ENCODE measurements at regions not wholly inside any gene's neighbourhood (a gene's known extent, or its start where the extent isn't known, plus 50 kb on each side); places are given as distances from the start of the nearest gene placed in this dataset.

DNA sequence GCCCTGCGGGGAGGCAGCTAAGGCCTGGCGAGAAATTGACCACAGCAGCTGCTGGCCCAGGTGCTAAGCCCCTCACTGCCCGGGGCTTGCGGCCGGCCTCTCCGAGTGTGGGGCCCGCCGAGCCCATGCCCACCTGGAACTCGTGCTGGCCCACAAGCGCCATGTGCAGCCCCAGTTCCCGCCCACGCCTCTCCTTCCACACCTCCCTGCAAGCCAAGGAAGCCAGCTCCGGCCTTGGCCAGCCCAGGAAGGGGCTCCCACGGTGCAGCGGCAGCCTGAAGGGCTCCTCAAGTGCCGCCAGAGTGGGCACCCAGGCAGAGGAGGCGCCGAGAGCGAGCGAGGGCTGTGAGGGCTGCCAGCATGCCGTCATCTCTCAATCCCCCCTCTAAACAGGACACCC lies 304.6 kb upstream of the FAM98A start:
- Histone ChIP-seq H3K79me2 (ENCODE audit: control insufficient read depth, insufficient read depth, low read length, unreplicated experiment) (no peaks in the 10 kb centered on the region), H3K4me1 (ENCODE audit: control insufficient read depth, insufficient read depth, low read length, unreplicated experiment) (no peaks in the 10 kb centered on the region), H3K27ac (ENCODE audit: low read depth, low read length) (no peak overlapping the region), H3K4me3 (ENCODE audit: low read depth, low read length) (no peak overlapping the region), H3K36me3 (ENCODE audit: insufficient read depth, low read length) (no peaks in the 10 kb centered on the region), H3K27me3 (ENCODE audit: insufficient read depth, low read length) (no peaks in the 10 kb centered on the region), H2AFZ (ENCODE audit: low read length, unreplicated experiment) (no peak overlapping the region)

DNA sequence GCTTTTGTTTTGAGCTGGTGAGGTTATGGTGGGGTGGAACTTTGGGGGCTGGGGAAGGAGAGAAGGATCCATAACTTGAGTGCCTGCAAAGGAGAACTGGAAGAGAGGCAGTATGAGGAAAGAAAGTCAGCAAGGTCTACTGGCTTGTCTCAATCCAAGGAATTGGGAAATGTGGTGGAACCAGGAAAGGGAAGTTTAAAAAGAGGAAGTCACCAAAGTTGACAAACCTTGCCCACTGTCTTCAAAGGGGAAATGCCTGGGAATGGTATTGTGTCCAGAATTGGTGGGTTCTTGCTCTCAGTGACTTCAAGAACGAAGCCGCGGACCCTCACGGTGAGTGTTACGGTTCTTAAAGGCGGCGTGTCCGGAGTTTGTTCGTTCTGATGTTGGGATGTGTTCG lies 304.1 kb upstream of the FAM98A start:
- Histone ChIP-seq H2AFZ (ENCODE audit: low read length, unreplicated experiment) (no peak overlapping the region), H3K27ac (ENCODE audit: low read depth, low read length) (no peak overlapping the region)

DNA sequence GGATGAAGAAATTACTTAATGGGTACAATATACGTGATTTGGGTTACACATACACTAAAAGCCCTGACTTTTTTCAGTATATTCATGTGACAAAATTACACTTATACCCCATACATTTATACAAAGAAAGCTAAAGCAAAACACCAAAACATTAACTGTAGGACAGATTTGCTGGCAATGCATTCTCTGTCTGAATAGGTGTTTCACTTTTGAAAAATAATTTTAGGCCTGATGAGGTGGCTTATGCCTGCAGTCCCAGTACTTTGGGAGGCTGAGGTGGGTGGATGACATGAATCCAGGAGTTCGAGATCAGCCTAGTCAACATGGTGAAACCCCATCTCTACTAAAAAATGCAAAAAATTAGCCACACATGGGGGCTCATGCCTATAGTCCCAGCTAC lies 301.5 kb upstream of the FAM98A start:
- Histone ChIP-seq H3K79me2 (ENCODE audit: control insufficient read depth, insufficient read depth, low read length, unreplicated experiment) (no peaks in the 10 kb centered on the region), H3K4me1 (ENCODE audit: control insufficient read depth, insufficient read depth, low read length, unreplicated experiment) (no peaks in the 10 kb centered on the region)

More for the DNA sequence above, 304.1 kb upstream of the FAM98A start:
- H3K79me2 ChIP-seq (ENCODE audit: control insufficient read depth, insufficient read depth, low read length, unreplicated experiment): no peaks in the 10 kb centered on the region
- no peaks in the 10 kb centered on the region for H3K4me1 ChIP-seq (ENCODE audit: control insufficient read depth, insufficient read depth, low read length, unreplicated experiment)
- H3K36me3 ChIP-seq (ENCODE audit: insufficient read depth, low read length): no peaks in the 10 kb centered on the region
- no peaks in the 10 kb centered on the region for H3K27me3 ChIP-seq (ENCODE audit: insufficient read depth, low read length)
- H3K4me3 ChIP-seq (ENCODE audit: low read depth, low read length): no peak overlapping the region

DNA sequence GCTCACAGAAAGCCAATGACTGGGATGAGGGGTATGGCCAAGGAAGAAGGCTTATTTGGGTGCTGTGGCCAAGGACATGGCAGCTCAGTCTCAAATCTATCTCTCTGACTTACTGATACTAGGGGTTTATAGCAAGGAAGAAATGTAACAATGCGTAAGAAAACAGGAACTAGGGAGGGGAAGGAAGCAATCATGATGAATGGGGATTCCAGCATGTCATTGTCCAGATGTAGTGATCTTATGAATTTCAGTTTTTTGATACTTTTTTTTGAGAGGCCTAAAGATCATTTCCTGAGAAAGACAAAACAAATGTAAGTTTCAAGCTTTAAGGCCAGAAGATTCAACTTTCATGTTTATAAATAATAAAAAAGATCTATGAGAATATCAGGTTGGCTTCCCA lies 298.6 kb upstream of the FAM98A start:
- Histone ChIP-seq H3K79me2 (ENCODE audit: control insufficient read depth, insufficient read depth, low read length, unreplicated experiment) (no peaks in the 10 kb centered on the region), H3K27me3 (ENCODE audit: insufficient read depth, low read length) (no peaks in the 10 kb centered on the region), H2AFZ (ENCODE audit: low read length, unreplicated experiment) (no peak overlapping the region), H3K36me3 (ENCODE audit: insufficient read depth, low read length) (no peaks in the 10 kb centered on the region), H3K27ac (ENCODE audit: low read depth, low read length) (no peak overlapping the region), H3K4me3 (ENCODE audit: low read depth, low read length) (no peak overlapping the region), H3K4me1 (ENCODE audit: control insufficient read depth, insufficient read depth, low read length, unreplicated experiment) (no peaks in the 10 kb centered on the region)

More for the DNA sequence above, 301.5 kb upstream of the FAM98A start:
- Histone ChIP-seq H3K4me3 (ENCODE audit: low read depth, low read length) (no peak overlapping the region), H3K27ac (ENCODE audit: low read depth, low read length) (no peak overlapping the region), H3K36me3 (ENCODE audit: insufficient read depth, low read length) (no peaks in the 10 kb centered on the region), H2AFZ (ENCODE audit: low read length, unreplicated experiment) (no peak overlapping the region), H3K27me3 (ENCODE audit: insufficient read depth, low read length) (no peaks in the 10 kb centered on the region)

DNA sequence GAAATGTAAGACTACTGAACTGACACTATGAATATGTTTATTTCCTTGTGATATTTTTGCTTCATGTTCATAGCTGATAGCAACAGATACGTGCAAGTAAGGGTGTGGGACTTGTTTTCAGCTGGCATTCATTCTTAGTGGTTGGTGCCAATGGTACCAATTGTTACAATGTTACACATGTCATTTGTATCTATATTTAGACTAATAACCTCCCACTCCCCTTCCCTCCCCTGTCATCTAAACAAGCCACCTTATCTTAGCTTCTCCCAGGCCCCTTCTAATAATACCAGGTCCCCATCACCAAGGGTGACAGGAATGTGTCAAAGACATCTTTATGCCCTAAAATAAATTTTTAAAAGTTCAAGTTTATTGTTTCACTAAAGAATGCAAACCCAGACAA lies 294.7 kb upstream of the FAM98A start:
- Histone ChIP-seq H3K36me3 (ENCODE audit: insufficient read depth, low read length) (no peaks in the 10 kb centered on the region), H3K79me2 (ENCODE audit: control insufficient read depth, insufficient read depth, low read length, unreplicated experiment) (no peaks in the 10 kb centered on the region)

DNA sequence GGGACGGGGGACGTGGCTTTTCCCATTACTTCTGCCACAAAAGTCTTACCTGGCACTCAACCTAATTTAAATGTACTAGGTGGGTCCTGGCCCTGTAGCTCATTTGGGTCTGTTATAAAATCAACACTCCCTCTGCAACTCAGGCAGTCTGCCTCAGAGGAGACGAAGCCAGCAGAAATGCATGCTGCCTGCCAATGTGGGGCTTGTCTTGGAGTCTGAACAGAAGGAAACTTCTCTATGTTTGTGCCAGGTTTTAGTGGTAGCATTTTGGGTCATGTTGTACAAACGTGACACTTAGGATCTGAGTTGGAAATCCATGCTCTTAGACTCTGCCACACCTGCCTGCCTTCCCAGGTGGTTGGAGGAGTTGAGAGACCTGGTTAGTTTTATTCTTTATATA lies 292.5 kb upstream of the FAM98A start:
- Histone ChIP-seq H3K36me3 (ENCODE audit: insufficient read depth, low read length) (no peaks in the 10 kb centered on the region), H3K79me2 (ENCODE audit: control insufficient read depth, insufficient read depth, low read length, unreplicated experiment) (no peaks in the 10 kb centered on the region), H2AFZ (ENCODE audit: low read length, unreplicated experiment) (no peak overlapping the region)

More for the DNA sequence above, 294.7 kb upstream of the FAM98A start:
- H2AFZ ChIP-seq (ENCODE audit: low read length, unreplicated experiment): no peak overlapping the region
- no peak overlapping the region for H3K27ac ChIP-seq (ENCODE audit: low read depth, low read length)
- H3K4me1 ChIP-seq (ENCODE audit: control insufficient read depth, insufficient read depth, low read length, unreplicated experiment): no peaks in the 10 kb centered on the region
- no peak overlapping the region for H3K4me3 ChIP-seq (ENCODE audit: low read depth, low read length)
- H3K27me3 ChIP-seq (ENCODE audit: insufficient read depth, low read length): no peaks in the 10 kb centered on the region

DNA sequence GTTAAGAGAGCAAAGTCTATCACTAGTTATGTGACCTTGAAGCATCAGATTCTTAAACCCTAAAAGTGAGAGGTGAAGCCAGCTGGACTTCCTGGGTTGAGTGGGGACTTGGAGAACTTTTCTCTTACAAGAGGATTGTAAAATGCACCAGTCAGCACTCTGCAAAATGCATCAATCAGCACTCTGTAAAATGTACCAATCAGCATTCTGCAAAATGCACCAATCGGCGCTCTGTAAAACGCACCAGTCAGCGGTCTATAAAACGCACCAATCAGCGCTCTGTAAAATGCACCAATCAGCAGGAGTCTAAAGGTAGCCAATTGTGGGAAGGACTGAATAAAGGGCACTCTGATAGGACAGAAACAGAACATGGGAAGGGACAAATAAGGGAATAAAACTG lies 291.6 kb upstream of the FAM98A start:
- Histone ChIP-seq H3K4me3 (ENCODE audit: low read depth, low read length) (no peak overlapping the region), H3K27me3 (ENCODE audit: insufficient read depth, low read length) (no peaks in the 10 kb centered on the region), H2AFZ (ENCODE audit: low read length, unreplicated experiment) (no peak overlapping the region), H3K27ac (ENCODE audit: low read depth, low read length) (no peak overlapping the region), H3K79me2 (ENCODE audit: control insufficient read depth, insufficient read depth, low read length, unreplicated experiment) (no peaks in the 10 kb centered on the region), H3K4me1 (ENCODE audit: control insufficient read depth, insufficient read depth, low read length, unreplicated experiment) (no peaks in the 10 kb centered on the region), H3K36me3 (ENCODE audit: insufficient read depth, low read length) (no peaks in the 10 kb centered on the region)

More for the DNA sequence above, 292.5 kb upstream of the FAM98A start:
- Histone ChIP-seq H3K4me1 (ENCODE audit: control insufficient read depth, insufficient read depth, low read length, unreplicated experiment) (no peaks in the 10 kb centered on the region), H3K27me3 (ENCODE audit: insufficient read depth, low read length) (no peaks in the 10 kb centered on the region), H3K4me3 (ENCODE audit: low read depth, low read length) (no peak overlapping the region), H3K27ac (ENCODE audit: low read depth, low read length) (no peak overlapping the region)

DNA sequence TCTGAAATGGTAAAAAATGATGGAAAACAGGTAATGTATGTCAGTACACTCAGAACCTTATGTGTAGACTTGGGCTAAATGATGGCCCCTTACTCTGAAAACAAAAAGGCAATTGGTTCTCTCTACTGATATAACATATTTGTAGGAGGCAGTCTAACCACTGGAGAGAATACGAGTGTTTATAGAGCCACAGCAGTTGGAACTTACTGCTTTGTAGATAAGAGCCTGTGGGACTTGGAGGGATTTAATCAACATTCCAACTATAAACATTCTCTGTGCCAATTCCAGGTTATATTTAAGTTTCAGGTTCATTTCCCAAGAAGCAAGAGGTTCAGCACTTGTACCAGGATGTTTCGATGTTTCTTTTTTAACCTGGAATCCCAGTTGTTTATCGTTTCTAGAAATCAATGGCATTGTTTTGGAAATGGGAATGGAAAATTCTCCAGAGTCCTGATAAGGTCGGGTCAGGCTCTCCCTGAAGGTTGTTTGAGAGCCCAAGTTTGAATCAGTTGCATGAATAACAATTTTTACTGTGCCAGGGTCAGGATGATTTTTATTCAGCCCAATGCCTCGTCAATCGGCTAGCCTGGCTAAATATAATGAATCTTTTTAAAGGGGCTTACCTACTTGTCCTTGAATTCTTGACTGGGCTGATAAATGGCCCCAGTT lies 278.4 kb upstream of the FAM98A start:
- Histone ChIP-seq H2AFZ (ENCODE audit: low read length, unreplicated experiment) (no peak overlapping the region), H3K4me1 (ENCODE audit: control insufficient read depth, insufficient read depth, low read length, unreplicated experiment) (no peaks in the 10 kb centered on the region), H3K79me2 (ENCODE audit: control insufficient read depth, insufficient read depth, low read length, unreplicated experiment) (no peaks in the 10 kb centered on the region), H3K27ac (ENCODE audit: low read depth, low read length) (no peak overlapping the region), H3K27me3 (ENCODE audit: insufficient read depth, low read length) (no peaks in the 10 kb centered on the region), H3K36me3 (ENCODE audit: insufficient read depth, low read length) (no peaks in the 10 kb centered on the region), H3K4me3 (ENCODE audit: low read depth, low read length) (no peak overlapping the region)

DNA sequence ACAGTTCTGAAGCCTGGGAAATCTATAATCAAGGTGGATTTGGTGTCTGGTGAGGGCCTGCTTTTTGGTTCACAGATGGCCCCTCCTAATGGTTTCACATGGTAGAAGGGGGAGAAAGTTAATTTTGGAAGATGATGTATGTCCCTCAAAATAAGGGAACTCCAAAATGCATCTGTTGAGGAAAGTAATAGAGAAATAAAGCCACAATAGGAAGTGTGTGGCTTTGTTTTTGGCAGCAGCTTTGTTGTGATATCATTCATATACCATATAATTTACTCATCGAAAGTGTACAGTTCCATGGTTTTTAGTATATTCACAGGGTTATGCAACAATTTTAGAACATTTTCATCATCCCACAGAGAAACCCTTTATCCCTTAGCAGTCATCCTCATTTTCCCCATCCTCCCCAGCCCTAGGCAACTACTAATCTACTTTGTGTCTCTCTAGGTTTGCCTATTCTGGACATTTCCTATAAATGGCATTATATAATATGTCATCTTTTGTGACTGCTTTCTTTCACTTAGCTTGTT lies 274.0 kb upstream of the FAM98A start:
- no peak overlapping the region for H2AFZ ChIP-seq (ENCODE audit: low read length, unreplicated experiment)
- no peak overlapping the region for H3K4me3 ChIP-seq (ENCODE audit: low read depth, low read length)
- H3K36me3 ChIP-seq (ENCODE audit: insufficient read depth, low read length): no peaks in the 10 kb centered on the region
- H3K79me2 ChIP-seq (ENCODE audit: control insufficient read depth, insufficient read depth, low read length, unreplicated experiment): no peaks in the 10 kb centered on the region
- no peaks in the 10 kb centered on the region for H3K4me1 ChIP-seq (ENCODE audit: control insufficient read depth, insufficient read depth, low read length, unreplicated experiment)
- no peaks in the 10 kb centered on the region for H3K27me3 ChIP-seq (ENCODE audit: insufficient read depth, low read length)
- H3K27ac ChIP-seq (ENCODE audit: low read depth, low read length): no peak overlapping the region

DNA sequence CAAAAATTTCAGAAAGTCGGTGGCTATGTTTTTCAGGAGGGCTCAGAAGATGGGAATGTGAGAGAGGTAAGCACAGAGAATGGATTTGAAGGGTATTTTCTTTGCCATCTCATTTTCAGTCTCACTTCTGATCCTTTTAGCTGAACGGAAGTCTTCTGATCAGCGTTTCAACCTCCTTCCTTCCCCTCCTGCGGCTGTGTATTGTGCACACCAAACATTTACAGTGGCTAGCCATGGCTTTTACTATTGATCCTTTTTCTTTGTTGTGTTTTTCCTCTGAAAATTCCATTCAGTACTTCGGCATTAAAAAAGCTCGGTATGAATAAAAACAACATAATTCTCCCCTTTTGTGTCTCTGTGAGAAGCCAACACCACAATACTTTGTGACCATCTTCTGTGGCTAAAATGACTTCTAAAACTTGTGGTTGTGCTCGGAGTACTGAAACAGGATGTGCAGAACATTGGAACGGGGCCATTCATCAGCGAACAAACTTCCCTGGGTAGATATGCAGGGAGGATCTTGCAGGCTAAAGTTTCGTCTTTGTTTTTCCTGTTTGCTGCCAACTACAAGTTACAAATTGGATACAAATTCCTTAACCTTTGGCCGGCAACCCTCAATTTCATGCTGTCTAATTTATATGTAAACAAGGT lies 260.8 kb upstream of the FAM98A start:
- no peak overlapping the region for H3K27ac ChIP-seq (ENCODE audit: low read depth, low read length)
- H3K79me2 ChIP-seq (ENCODE audit: control insufficient read depth, insufficient read depth, low read length, unreplicated experiment): no peaks in the 10 kb centered on the region
- H3K27me3 ChIP-seq (ENCODE audit: insufficient read depth, low read length): no peaks in the 10 kb centered on the region
- no peaks in the 10 kb centered on the region for H3K4me1 ChIP-seq (ENCODE audit: control insufficient read depth, insufficient read depth, low read length, unreplicated experiment)
- no peaks in the 10 kb centered on the region for H3K36me3 ChIP-seq (ENCODE audit: insufficient read depth, low read length)
- no peak overlapping the region for H2AFZ ChIP-seq (ENCODE audit: low read length, unreplicated experiment)
- H3K4me3 ChIP-seq (ENCODE audit: low read depth, low read length): no peak overlapping the region

DNA sequence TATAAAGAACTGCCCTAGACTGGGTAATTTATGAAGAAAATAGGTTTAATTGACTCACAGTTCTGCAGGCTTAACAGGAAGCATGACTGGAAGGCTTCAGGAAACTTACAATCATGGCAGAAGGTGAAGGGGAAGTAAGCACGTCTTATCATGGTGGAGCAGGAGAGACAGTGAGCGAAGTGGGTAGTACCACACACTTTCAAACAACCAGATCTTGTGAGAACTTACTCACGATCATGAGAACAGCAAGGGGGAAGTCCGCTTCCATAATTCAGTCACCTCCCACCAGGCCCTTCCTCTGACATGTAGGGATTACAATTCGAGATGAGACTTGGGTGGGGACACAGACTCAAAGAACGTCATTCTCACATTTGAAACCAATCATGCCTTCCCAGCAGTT lies 260.1 kb upstream of the FAM98A start:
- Histone ChIP-seq H3K4me3 (ENCODE audit: low read depth, low read length) (no peak overlapping the region), H3K79me2 (ENCODE audit: control insufficient read depth, insufficient read depth, low read length, unreplicated experiment) (no peaks in the 10 kb centered on the region), H3K27me3 (ENCODE audit: insufficient read depth, low read length) (no peaks in the 10 kb centered on the region), H3K27ac (ENCODE audit: low read depth, low read length) (no peak overlapping the region), H3K36me3 (ENCODE audit: insufficient read depth, low read length) (no peaks in the 10 kb centered on the region), H3K4me1 (ENCODE audit: control insufficient read depth, insufficient read depth, low read length, unreplicated experiment) (no peaks in the 10 kb centered on the region), H2AFZ (ENCODE audit: low read length, unreplicated experiment) (no peak overlapping the region)
